ENCODE measurements at regions not wholly inside any gene's neighbourhood (a gene's known extent, or its start where the extent isn't known, plus 50 kb on each side); places are given as distances from the start of the nearest gene placed in this dataset.

GRCh38 chr17:71392715-71393567 lies 727.9 kb upstream of the SOX9 start:
- TF ChIP-seq CTCF (IDR thresholded peaks at IDR 0.05) (no peak), POLR2AphosphoS5 (IDR thresholded peaks at IDR 0.05; ENCODE audit: low read depth, low read length) (no peak)

All from Panc1 (cell line).